ENCODE measurements at regions not wholly inside any gene's neighbourhood (a gene's known extent, or its start where the extent isn't known, plus 50 kb on each side); places are given as distances from the start of the nearest gene placed in this dataset.

DNA sequence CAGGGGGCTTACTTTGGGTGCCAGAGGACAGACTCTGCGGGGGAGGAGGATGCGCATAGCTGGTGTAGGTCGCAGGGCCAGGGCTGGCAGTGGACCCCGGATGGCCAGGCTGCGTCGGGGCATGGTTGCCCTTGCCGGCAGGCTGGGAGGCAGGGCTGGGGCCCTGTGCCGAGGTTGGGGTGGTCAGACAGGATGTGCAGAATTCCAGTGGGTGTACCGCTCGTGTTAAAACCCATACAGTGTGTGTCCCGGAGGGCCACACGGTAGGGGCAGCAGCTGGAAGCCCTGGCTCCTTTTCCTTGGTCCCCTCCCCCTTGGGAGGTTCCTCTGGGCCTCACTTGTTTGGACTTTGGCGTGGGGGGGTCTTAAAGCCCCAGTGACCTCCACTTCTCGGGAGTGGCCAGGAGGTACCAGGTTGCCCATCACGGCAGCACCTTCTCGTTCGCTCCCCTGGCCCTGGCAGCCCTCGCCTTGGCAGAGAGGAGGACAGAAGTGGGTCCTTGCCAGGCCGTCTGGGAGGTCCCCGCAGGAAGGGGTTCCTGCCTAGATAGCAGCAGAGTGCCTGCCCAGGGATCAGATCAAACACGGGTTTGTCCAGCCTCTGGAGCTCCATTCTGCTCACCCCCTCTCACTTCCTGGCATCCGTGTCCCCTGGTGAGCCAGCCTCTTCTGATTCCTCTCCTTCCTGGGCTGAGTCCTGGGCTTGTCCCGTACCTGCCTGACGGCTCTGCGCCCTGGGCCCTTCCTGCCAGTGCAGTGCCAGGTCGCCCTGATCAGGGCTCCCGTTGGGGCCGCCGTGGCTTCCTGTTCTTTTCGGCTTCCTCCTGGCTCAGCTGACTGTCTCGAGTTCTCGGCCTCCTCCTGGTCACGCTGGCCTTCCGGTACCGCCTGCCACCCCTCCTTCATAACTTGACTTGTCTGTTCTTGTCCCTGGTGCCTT is 56.7 kb upstream of the HGFAC start:
- no peak for DNase-seq

DNA sequence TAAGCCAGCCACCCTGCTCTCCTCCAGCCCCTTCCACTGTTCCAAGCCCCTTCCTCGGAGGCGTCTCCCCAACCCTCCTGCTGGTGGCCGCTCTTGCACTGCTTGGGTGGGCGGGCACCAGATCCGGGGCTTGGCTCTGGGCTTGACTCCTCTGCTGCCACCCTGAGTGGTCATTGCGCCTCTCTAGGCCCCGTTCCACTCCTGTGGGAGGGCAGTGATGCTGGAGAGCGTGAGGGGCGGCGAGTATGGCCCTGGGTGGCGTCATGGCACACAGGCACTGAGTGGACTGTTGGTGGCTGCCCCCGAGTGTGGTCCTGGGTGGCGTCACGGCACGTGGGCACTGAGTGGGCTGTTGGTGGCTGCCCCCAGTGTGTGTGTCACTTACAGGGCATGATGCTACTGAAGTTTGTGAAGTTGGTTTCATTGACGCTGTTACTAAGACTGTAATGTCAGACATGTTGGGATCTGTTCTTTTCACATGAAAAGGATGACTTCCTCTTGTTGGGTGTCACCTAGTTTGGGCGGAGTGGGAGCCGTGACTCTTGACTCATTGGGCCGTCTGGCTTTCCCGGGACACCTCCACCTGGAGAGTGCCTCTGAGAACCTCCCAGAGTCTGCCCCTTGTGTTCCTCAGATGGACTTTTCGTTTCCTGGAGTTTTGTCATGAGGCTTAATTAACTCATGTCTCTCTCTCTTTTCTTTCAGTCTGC is 55.9 kb upstream of the HGFAC start:
- DNase-seq: no peak

DNA sequence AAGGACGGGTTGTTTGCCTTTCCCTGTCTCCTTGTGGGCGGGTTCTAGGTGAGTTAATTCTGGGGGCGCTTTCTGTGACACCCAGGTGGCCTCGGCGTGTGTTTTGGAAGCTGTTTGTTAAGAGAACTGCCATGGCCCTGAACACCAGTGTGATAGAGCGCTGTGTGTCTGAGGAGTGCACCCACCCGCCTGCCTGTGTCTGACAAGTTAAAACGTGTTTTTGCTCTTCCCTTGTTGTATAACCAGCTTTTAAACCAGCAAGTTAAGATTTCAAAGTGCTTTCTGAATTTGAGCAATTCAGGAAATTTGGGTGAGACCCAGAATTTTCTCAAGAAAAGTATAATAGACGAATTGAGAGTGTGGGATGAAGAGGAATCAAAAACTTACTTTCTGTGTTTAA is 55.2 kb upstream of the HGFAC start:
- DNase-seq: no peak

DNA sequence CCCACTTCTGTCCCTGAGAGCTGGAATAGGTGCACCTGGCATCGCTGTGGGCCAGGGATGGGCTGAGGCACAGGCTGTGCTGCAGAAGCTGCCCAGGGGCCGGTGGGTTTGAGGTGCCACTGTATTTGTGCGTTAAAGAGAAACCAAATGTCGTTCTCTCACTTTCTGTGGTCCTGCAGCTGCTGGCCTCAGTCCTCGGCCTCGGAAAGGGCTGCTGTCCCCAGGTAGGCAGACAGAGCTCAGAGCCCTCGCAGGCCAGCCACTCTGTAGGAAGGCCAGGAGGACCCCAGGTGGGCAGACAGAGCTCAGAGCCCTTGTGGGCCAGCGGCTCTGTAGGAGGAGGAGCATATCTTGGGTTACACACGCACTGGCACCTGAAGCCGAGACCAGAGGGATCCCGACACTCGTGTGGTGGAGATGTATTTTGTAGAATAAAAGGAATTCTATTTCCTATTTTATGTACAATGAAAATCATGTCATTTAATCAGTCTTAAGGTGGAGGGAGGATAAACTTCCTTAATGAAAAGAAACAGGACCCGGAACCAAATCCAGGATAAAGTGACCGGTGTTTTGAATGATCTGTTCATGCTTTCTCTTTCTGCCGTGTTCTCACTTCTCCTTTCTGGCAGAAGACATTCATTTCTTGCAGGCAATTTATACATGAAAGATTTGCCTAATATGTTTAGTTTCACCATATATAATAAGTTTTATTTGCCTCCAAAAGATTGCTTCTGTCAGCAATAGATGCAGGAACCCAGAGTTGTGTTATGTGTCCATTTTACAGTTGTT is 54.4 kb upstream of the HGFAC start:
- DNase-seq: no peak

DNA sequence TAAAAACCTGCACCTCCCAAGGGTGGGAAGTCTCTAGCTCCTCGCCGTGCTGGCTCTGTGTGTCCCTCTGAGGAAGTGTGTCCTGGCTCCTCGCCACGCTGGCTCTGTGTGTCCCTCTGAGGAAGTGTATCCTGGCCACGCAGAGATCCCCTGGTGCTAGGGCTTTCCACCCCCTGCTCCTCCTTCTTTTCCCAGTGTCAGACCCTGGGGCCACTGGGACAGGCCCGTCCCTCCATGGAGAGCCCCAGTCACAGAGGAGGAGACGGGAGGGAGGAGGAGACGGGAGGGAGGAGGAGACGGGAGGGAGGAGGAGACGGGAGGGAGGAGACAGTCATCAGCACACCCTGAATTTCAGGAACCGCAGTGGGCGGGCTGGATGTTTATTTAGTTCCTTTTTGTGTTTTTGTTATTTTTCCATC is 53.8 kb upstream of the HGFAC start:
- peak; percentile 45 for DNase-seq

DNA sequence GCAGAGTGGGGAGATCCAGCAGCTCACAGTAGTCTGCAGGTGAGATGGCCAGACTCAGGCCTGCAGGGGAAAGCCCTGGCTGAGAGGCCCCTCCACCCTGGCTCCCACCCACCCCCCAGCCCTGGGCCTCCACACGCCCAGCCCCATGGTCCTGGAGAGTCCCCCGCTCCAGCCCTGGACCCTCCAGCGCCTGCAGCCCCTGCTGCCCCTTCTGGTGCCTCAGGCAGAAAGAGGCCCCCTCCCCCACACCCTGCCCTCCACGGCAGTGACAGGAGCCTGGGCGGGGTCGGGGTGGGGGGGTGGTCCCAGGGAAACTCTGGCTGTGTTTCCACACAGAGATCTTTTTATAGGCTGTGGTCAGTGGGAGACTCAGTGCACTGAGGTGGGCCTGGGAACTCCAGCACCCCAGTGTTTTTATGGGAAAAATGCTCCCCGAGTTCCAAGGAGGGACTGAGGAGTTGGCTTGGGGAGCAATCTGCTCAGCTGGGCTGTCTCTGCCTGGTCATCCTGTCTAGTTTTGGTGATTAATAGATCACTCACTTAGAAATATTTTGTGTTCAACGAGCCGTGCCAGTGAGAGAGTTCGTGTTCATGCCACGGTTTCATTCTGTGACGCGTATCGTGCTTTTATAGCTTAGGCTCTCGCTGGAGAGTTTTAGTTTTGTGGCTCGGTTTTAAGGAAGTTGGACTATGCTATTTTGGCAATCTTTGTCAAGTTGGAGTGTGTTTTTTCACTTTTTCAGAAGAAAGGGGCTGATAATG is 53.1 kb upstream of the HGFAC start:
- peak; percentile 81 for DNase-seq

DNA sequence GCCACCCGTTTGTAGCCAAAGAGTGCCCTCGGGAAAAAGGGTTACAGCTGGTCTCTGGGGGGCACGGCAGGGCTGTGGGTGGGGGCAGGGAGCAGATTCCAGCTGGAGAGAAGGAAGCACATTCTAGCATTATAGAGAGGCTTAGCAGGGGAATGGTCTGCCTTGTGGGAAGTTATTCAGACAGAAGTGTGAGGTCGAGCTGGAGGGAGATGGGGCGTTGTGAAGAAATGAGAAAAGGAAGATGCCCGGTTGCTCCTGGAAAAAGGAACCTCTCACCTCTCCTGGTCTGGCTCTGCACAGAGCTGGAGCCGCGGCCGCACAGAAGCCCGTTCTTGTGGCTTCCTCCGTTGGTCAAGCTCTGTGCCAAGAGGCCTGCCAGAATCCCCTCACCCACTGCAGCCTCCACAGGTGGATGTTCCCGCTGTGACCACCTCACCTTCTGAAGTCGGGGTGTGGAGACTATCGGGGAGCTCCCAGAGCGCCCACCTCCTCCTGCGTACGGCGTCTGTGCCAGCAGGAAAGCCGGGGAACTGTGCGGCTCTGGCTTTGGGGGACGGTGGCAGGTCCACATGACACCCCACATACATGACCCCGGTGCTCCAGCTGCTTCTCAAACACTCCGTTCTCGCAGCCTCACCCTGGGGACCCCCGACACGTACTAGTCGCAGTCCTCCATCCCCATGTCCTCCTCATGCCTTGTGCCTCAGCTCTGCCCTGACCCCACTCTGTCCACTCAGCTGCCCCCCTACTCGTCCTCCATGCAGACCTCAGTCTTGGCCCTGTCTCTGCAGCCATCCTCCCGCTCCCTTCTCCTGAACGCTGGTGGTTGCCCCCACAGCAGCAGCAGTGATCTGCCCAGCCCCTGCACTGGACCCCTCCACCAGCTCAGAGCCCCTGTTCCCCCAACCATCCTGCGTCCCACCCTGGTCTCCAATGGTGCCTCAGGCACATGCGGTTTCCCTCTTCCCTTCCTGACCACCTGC is 52.2 kb upstream of the HGFAC start:
- DNase-seq: no peak

DNA sequence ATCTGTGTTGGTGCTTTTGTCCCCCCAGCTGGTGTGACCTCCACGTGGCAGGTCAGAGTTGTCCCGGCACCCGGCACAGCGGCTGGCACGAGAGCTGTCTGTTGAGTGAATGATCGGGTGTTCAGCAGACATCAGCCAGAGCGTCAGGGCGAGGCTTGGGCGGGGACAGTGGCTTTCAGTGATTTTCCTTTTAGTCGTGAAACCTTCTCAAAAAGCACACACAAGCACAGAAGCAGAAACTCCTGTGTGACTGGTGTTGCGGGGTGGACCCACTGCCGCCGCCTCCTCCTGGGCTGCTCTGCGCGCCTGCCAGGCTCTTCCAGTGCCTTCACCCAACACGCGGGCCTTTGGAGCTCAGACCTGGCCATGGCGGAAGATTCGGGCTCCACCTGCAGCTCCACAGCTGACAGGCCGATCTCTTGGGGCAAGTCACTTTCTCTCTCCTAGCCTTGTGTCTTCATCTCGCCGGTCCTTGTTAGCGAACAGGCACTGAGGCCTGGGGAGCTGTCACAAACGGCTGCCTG is 51.4 kb upstream of the HGFAC start:
- no peak for DNase-seq

DNA sequence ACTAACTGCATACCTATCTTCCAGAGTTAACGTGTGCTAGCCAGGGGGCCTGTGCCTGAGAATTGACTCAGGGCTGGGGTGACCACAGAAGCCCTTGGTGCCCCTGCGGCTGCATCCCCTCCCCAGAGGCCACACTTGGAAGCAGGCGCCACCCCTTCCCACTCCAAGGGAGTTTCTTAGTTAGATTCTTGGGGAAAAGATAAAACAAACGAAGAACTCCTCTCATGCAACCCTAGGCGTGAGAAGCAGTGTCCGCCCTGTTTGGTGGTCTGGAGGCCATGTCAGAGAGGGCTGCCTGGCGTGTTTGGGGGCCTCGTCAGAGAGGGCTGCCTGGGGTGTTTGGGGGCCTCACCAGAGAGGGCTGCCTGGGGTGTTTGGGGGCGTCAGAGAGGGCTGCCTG is 50.3 kb upstream of the HGFAC start:
- no peak for DNase-seq

All from fibroblast of skin of right quadriceps (primary cell).